ENCODE measurements at regions not wholly inside any gene's neighbourhood (a gene's known extent, or its start where the extent isn't known, plus 50 kb on each side); places are given as distances from the start of the nearest gene placed in this dataset.

DNA sequence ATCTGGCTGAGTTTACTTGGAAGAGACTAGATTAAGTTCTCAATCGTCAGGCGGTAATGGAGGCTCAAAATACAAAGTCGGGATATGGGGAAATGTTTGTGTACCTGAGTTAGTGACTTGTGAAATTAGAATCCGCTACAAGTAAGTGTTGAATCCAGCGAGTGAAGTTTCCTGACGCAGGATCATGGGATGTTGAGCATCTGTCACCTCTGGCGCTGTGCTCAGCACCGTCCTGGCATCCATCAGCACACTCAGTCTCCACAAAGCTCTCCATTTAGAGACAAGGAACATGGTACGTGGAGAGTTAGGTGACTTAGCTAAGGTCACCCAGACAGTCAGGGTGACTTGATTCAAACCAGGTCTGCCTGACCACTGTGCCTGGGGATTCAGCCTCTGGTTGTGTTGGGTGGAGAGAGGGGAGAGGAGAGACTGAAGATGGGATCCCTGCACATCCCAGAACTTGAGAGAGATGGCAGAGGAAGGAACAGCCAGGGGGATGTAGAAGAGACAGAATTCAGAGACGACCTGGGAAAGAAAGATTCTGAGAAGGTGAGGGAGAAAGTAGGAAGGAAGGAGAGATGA, 251.2 kb downstream of the ACKR3 start:
- peaks cover 0 to 16% (median 4%) of the 10 kb centered on the region in 11 donors for H3K9me3 Mint-ChIP-seq
- ATAC-seq (no peak), DNase-seq (no peak)
- POLR2A ChIA-PET: no interaction called here
- no peak overlapping the region for H3K4me3 Mint-ChIP-seq
- intact Hi-C loops (cut with micrococcal nuclease): no loop called here
- H3K36me3 ChIP-seq (ENCODE audit: control insufficient read depth in 2 of 3, insufficient read depth in 3 of 3, low read length in 3 of 3): no peaks in the 10 kb centered on the region
- no peak overlapping the region for H3K27ac ChIP-seq (ENCODE audit: low read depth, low read length)
- no peaks in the 10 kb centered on the region for H3K4me1 ChIP-seq (ENCODE audit: control insufficient read depth in 2 of 2, insufficient read depth in 2 of 2, low read length in 2 of 2)
- H3K36me3 Mint-ChIP-seq: no peaks in the 10 kb centered on the region
- H3K27me3 Mint-ChIP-seq: peaks cover 0 to 31% (median 7%) of the 10 kb centered on the region in 5 donors
- H3K4me1 Mint-ChIP-seq: no peaks in the 10 kb centered on the region
- CTCF ChIA-PET: no interaction called here
- no peak overlapping the region for H3K4me3 ChIP-seq (ENCODE audit: low read length)
- H3K27me3 ChIP-seq (ENCODE audit: control insufficient read depth in 2 of 2, insufficient read depth in 2 of 2, low read length in 2 of 2): no peaks in the 10 kb centered on the region
- no peaks in the 10 kb centered on the region for H3K9me3 ChIP-seq (ENCODE audit: control insufficient read depth in 2 of 3, low read length in 3 of 3)
- no peak overlapping the region for H3K27ac Mint-ChIP-seq

DNA sequence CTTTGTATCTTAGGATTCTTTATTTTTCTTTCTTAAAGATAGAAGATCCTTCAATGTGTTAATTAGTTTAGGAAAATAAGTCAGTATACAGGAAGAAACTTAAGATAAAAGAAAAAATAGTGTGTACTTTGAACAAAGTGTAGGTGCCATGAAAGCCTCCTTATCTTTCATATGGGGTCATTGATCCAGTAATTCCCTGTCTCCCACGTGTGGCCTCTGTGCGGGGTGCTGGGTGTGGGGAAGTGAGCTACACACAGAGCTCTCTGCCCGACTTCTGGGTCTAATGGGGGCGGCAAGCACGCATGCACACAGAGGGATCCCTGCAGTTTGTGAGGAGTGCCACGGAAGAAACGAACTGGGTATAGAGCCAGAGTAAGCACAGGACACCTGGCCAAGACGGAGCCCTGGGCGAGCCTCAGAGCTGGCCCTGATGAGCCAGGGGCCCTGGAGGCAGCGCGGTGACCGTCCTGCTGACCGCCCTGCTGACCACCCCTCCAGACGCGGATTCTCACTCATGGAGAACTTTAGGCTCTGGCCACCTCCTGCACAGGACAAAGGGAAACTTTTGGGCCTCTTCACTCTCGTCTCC, 253.5 kb downstream of the ACKR3 start:
- H3K9me3 ChIP-seq (ENCODE audit: control insufficient read depth in 2 of 3, low read length in 3 of 3): no peaks in the 10 kb centered on the region
- POLR2A ChIA-PET: no interaction called here
- no peaks in the 10 kb centered on the region for H3K36me3 ChIP-seq (ENCODE audit: control insufficient read depth in 2 of 3, insufficient read depth in 3 of 3, low read length in 3 of 3)
- no peak overlapping the region for H3K27ac ChIP-seq (ENCODE audit: low read depth, low read length)
- H3K27me3 Mint-ChIP-seq: peaks cover 0 to 12% (median 7%) of the 10 kb centered on the region in 5 donors
- no peaks in the 10 kb centered on the region for H3K4me1 Mint-ChIP-seq
- H3K9me3 Mint-ChIP-seq: peaks cover 0 to 16% (median 4%) of the 10 kb centered on the region in 11 donors
- CTCF ChIA-PET: no interaction called here
- no peaks in the 10 kb centered on the region for H3K27me3 ChIP-seq (ENCODE audit: control insufficient read depth in 2 of 2, insufficient read depth in 2 of 2, low read length in 2 of 2)
- no peak overlapping the region for H3K4me3 ChIP-seq (ENCODE audit: low read length)
- no peaks in the 10 kb centered on the region for H3K36me3 Mint-ChIP-seq
- no peak overlapping the region for H3K27ac Mint-ChIP-seq
- no peak for DNase-seq
- ATAC-seq: no peak
- no peaks in the 10 kb centered on the region for H3K4me1 ChIP-seq (ENCODE audit: control insufficient read depth in 2 of 2, insufficient read depth in 2 of 2, low read length in 2 of 2)
- no peak overlapping the region for H3K4me3 Mint-ChIP-seq
- intact Hi-C loops (cut with micrococcal nuclease): no loop called here

DNA sequence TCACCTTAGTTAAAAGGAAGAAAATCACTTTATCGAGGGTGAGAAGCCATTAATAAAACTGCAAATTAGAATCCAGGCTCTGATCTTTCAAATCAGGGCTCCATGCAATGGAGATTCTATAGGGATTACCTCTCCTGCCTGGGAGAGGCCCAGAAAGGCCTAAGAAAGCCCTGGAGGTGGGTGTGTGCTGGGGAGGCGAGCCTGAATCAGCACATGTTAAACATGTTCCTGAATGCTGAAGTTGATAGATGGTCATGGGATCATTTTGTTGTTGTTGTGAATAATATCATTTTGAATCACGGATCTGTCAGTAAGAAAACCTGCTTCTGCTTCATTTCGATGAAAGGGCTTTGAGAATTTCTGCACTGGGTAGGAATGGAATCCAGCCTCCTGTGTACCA, 254.3 kb downstream of the ACKR3 start:
- H3K27ac ChIP-seq (ENCODE audit: low read depth, low read length): no peak overlapping the region
- no peak overlapping the region for H3K4me3 ChIP-seq (ENCODE audit: low read length)
- H3K27me3 ChIP-seq (ENCODE audit: control insufficient read depth in 2 of 2, insufficient read depth in 2 of 2, low read length in 2 of 2): no peaks in the 10 kb centered on the region
- DNase-seq (no peak), ATAC-seq (no peak)
- Mint-ChIP-seq H3K4me1 (no peaks in the 10 kb centered on the region), H3K4me3 (no peak overlapping the region), H3K27me3 (peaks cover 0 to 10% (median 5%) of the 10 kb centered on the region in 5 donors), H3K36me3 (no peaks in the 10 kb centered on the region), H3K27ac (no peak overlapping the region), H3K9me3 (peaks cover 0 to 16% (median 4%) of the 10 kb centered on the region in 11 donors)
- CTCF ChIA-PET: no interaction called here
- H3K4me1 ChIP-seq (ENCODE audit: control insufficient read depth in 2 of 2, insufficient read depth in 2 of 2, low read length in 2 of 2): no peaks in the 10 kb centered on the region
- intact Hi-C loops (cut with micrococcal nuclease): no loop called here
- POLR2A ChIA-PET: no interaction called here
- no peaks in the 10 kb centered on the region for H3K36me3 ChIP-seq (ENCODE audit: control insufficient read depth in 2 of 3, insufficient read depth in 3 of 3, low read length in 3 of 3)
- no peaks in the 10 kb centered on the region for H3K9me3 ChIP-seq (ENCODE audit: control insufficient read depth in 2 of 3, low read length in 3 of 3)

DNA sequence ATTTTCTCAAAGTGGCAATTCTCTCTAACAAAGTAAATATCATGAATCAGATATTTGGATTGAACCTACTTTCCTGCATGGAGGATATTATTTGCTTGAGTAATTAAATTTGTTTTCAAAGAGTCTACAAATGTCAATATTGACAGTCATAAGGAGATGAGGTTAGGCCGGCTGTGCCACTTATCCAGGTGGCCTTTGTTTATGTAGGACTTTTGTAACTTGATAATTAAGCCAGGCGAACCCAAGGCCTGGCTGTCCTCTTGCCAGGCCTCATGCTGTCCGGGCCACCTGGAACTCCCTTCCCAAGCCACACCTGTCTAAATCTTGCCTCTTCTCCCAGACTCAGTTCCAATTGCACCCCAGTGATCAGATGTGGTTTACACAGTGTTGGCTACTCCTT, 255.2 kb downstream of the ACKR3 start:
- CTCF ChIA-PET: no interaction called here

DNA sequence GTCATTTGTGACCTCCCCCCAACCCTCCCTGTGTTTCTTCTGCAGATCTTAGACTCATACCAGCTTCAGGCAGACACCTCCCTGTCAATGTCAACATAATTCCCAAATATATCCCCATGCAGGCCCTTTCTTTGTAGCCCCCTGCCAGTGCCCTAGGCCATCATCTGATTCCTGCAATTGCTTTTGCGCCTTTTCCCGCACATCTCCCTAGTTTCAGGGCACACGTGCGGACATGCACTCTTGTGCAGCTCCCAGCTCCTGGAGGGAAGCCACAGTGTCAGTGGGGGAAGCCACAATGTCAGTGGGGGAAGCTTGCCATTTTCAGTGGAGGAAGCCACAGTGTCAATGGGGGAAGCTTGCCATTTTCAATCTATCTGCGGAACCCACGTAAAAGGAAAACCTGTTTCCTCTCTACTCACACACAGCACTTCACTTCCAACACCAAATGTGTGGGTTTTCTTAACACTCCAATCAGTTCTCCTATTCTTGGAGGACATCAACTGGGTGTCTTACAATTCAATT, 256.4 kb downstream of the ACKR3 start:
- Histone ChIP-seq H3K9me3 (ENCODE audit: control insufficient read depth in 2 of 3, low read length in 3 of 3) (no peaks in the 10 kb centered on the region), H3K4me3 (ENCODE audit: low read length) (no peak overlapping the region), H3K36me3 (ENCODE audit: control insufficient read depth in 2 of 3, insufficient read depth in 3 of 3, low read length in 3 of 3) (no peaks in the 10 kb centered on the region), H3K27ac (ENCODE audit: low read depth, low read length) (no peak overlapping the region), H3K4me1 (ENCODE audit: control insufficient read depth in 2 of 2, insufficient read depth in 2 of 2, low read length in 2 of 2) (no peaks in the 10 kb centered on the region), H3K27me3 (ENCODE audit: control insufficient read depth in 2 of 2, insufficient read depth in 2 of 2, low read length in 2 of 2) (no peaks in the 10 kb centered on the region)
- no peaks in the 10 kb centered on the region for H3K36me3 Mint-ChIP-seq
- no peak overlapping the region for H3K4me3 Mint-ChIP-seq
- no peak overlapping the region for H3K27ac Mint-ChIP-seq
- ChIA-PET CTCF (no interaction called here), POLR2A (no interaction called here)
- H3K27me3 Mint-ChIP-seq: peaks cover 0 to 9% (median 0%) of the 10 kb centered on the region in 5 donors
- no peak for ATAC-seq
- peaks cover 0 to 10% (median 4%) of the 10 kb centered on the region in 11 donors for H3K9me3 Mint-ChIP-seq
- no peak for DNase-seq
- no peaks in the 10 kb centered on the region for H3K4me1 Mint-ChIP-seq
- intact Hi-C loops (cut with micrococcal nuclease): no loop called here

More for the DNA sequence above, 255.2 kb downstream of the ACKR3 start:
- Histone ChIP-seq H3K4me1 (ENCODE audit: control insufficient read depth in 2 of 2, insufficient read depth in 2 of 2, low read length in 2 of 2) (no peaks in the 10 kb centered on the region), H3K27ac (ENCODE audit: low read depth, low read length) (no peak overlapping the region), H3K36me3 (ENCODE audit: control insufficient read depth in 2 of 3, insufficient read depth in 3 of 3, low read length in 3 of 3) (no peaks in the 10 kb centered on the region), H3K4me3 (ENCODE audit: low read length) (no peak overlapping the region), H3K9me3 (ENCODE audit: control insufficient read depth in 2 of 3, low read length in 3 of 3) (no peaks in the 10 kb centered on the region), H3K27me3 (ENCODE audit: control insufficient read depth in 2 of 2, insufficient read depth in 2 of 2, low read length in 2 of 2) (no peaks in the 10 kb centered on the region)
- H3K9me3 Mint-ChIP-seq: peaks cover 0 to 12% (median 4%) of the 10 kb centered on the region in 11 donors
- intact Hi-C loops (cut with micrococcal nuclease): no loop called here
- POLR2A ChIA-PET: no interaction called here
- H3K4me3 Mint-ChIP-seq: no peak overlapping the region
- no peak overlapping the region for H3K27ac Mint-ChIP-seq
- H3K36me3 Mint-ChIP-seq: no peaks in the 10 kb centered on the region
- no peak for ATAC-seq
- DNase-seq: no peak
- no peaks in the 10 kb centered on the region for H3K4me1 Mint-ChIP-seq
- H3K27me3 Mint-ChIP-seq: peaks cover 0 to 4% (median 0%) of the 10 kb centered on the region in 5 donors

DNA sequence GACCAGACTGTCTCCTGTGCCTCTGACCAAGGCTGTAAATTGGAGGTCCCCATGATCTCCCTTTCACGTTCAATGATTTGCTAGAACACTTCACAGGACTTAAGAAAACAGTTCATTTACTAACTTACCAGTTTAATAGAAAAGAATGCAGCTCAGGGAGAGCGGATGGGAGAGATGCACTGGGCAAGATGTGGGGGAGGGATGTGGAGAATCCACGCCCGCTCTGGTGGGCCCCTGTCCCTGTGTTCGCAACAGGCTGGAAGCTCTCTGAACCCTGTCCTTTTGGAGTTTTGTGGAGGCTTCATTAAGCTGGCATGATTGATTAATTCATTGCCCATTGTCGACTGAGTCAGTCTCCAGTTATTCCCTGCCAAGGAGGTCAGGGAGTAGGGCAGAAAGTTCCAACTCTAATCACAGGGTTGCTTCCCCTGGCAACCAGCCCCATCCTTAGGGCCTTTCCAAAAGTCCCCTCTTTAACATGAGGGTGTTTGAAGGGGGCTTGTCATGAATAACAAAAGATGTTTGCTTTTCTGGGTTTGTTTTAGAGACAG, 257.1 kb downstream of the ACKR3 start:
- DNase-seq (no peak), ATAC-seq (no peak)
- peaks cover 0 to 16% (median 5%) of the 10 kb centered on the region in 5 donors for H3K27me3 Mint-ChIP-seq
- peaks cover 0 to 6% (median 3%) of the 10 kb centered on the region in 11 donors for H3K9me3 Mint-ChIP-seq
- ChIA-PET POLR2A (no interaction called here), CTCF (no interaction called here)
- H3K27ac ChIP-seq (ENCODE audit: low read depth, low read length): no peak overlapping the region
- H3K27me3 ChIP-seq (ENCODE audit: control insufficient read depth in 2 of 2, insufficient read depth in 2 of 2, low read length in 2 of 2): no peaks in the 10 kb centered on the region
- H3K4me3 ChIP-seq (ENCODE audit: low read length): no peak overlapping the region
- no peaks in the 10 kb centered on the region for H3K36me3 Mint-ChIP-seq
- intact Hi-C loops (cut with micrococcal nuclease): no loop called here
- H3K36me3 ChIP-seq (ENCODE audit: control insufficient read depth in 2 of 3, insufficient read depth in 3 of 3, low read length in 3 of 3): no peaks in the 10 kb centered on the region
- no peaks in the 10 kb centered on the region for H3K4me1 ChIP-seq (ENCODE audit: control insufficient read depth in 2 of 2, insufficient read depth in 2 of 2, low read length in 2 of 2)
- no peak overlapping the region for H3K27ac Mint-ChIP-seq
- H3K9me3 ChIP-seq (ENCODE audit: control insufficient read depth in 2 of 3, low read length in 3 of 3): no peaks in the 10 kb centered on the region
- H3K4me3 Mint-ChIP-seq: no peak overlapping the region
- no peaks in the 10 kb centered on the region for H3K4me1 Mint-ChIP-seq

DNA sequence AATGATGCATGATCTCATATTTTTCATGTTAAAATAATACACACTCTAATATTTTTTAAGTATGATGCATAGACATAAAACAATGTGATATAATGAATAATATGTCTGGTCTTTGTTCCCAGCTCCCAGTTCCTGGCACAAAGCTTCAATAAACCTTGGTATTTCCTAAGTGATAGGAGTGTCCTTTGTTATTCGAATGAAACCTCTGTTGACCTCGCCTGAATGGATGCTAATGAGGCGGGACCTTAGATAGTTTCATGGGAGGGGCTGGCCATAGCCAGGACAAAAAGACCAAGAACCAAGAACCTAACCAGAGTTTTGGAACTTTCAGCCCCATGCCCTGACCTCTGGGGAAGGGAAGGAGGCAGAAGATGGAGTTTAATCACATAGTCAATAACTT, 257.7 kb upstream of the COPS8 start:
- Mint-ChIP-seq H3K27me3 (peaks cover 0 to 29% (median 6%) of the 10 kb centered on the region in 5 donors), H3K36me3 (no peaks in the 10 kb centered on the region), H3K9me3 (no peaks in the 10 kb centered on the region), H3K4me3 (no peak overlapping the region), H3K4me1 (no peaks in the 10 kb centered on the region), H3K27ac (no peak overlapping the region)
- Histone ChIP-seq H3K4me1 (ENCODE audit: control insufficient read depth in 2 of 2, insufficient read depth in 2 of 2, low read length in 2 of 2) (no peaks in the 10 kb centered on the region), H3K27me3 (ENCODE audit: control insufficient read depth in 2 of 2, insufficient read depth in 2 of 2, low read length in 2 of 2) (no peaks in the 10 kb centered on the region), H3K4me3 (ENCODE audit: low read length) (no peak overlapping the region), H3K27ac (ENCODE audit: low read depth, low read length) (no peak overlapping the region), H3K9me3 (ENCODE audit: control insufficient read depth in 2 of 3, low read length in 3 of 3) (no peaks in the 10 kb centered on the region), H3K36me3 (ENCODE audit: control insufficient read depth in 2 of 3, insufficient read depth in 3 of 3, low read length in 3 of 3) (no peaks in the 10 kb centered on the region)
- CTCF ChIA-PET: no interaction called here
- intact Hi-C loops (cut with micrococcal nuclease): no loop called here
- POLR2A ChIA-PET: no interaction called here
- ATAC-seq: no peak
- DNase-seq: no peak
